M059J (cell line): ENCODE measurements at regions not wholly inside any gene's neighbourhood (a gene's known extent, or its start where the extent isn't known, plus 50 kb on each side); places are given as distances from the start of the nearest gene placed in this dataset.
"Not testable (repeated sequence)": the region's sequence is repeated elsewhere in the genome, so short reads cannot be mapped to it uniquely, and the experiment has no call there.

ENCODE experiments used
- DNase-seq: peaks from one replicate; pipeline ENCODE4 v3.0.0-alpha.2; 2012; ENCODE audit warnings: low read depth

- peak; percentile 93 for DNase-seq
Measured at GRCh38 chr18:60064271-60064670, 164.5 kb downstream of the PMAIP1 start.

DNA sequence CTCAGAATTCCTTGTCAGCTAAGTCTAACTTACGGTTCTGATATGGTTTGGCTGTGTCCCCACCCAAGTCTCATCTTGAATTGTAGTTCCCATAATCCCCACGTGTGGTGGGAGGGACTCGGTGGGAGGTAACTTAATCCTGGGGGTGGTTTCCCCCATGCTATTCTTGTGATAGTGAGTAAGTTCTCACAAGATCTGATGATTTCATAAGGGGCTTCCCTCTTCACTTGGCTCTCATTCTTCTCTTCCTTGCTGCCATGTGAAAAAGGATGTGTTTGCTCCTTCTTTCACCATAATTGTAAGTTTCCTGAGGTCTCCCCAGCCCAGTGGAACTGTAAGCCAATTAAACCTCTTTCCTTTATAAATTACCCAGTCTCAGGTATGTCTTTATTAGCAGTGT is 163.0 kb downstream of the PMAIP1 start:
- not testable (repeated sequence) for DNase-seq

GRCh38 chr18:60062396-60062795 is 162.6 kb downstream of the PMAIP1 start:
- no peak for DNase-seq

DNA sequence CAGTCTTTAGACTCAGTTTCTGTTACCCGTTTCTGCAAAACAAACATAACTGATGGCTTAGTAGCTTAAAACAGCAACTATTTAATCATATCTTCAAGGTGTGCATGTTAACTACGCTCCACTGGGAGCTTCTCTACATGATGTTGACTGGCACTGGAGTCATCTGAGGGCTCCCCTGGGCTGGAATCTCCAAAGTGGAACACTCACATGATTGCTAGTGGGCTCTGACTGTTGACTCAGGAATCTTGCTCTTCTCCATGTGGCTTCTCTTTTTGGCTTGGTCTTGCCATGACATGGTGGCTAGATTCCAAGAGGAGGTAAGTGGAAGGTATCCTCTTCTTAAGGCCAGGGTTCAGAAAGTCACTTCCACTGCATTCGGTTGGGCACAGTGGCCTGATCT is 160.8 kb downstream of the PMAIP1 start:
- DNase-seq: peak; percentile 90

DNA sequence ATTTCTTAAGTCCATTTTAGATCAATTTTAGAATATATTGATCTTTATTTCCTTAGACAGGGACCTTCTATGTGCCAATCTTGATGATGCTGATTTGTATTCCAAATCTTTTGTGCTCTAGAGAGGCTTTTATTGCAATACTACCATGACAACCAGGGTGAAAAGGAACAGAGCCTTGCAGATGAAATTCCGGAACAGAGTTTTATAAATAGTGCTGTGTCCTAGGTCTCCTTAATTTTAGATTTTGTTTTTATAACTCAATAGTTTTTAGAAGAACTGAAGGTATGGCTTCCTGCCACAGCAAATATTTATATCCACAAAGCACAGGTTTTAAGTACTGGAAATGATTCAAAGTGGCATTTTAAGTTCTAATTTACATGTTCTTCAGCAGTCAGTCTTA is 160.2 kb downstream of the PMAIP1 start:
- no peak for DNase-seq

DNA sequence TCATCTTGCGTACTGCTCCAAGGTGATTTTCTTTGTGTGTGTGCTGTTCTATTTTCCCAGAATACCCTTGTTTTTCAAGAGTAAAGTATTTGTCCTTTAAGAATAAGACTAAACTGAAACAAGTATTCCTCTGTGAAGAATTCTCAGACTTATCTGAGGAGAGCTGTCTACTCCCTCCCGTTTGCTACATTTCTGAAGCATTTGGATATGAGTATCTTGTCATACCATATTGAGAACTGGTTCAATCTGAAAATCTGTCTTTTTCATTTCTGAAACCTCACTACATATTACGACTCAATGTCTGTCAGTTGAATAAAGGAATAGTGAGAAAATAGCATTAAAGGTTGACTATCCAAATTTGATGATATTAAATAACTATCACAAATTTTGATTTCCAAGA is 159.4 kb downstream of the PMAIP1 start:
- DNase-seq: no peak

GRCh38 chr18:60053747-60054304 is 154.0 kb downstream of the PMAIP1 start:
- DNase-seq: peak; percentile 100

DNA sequence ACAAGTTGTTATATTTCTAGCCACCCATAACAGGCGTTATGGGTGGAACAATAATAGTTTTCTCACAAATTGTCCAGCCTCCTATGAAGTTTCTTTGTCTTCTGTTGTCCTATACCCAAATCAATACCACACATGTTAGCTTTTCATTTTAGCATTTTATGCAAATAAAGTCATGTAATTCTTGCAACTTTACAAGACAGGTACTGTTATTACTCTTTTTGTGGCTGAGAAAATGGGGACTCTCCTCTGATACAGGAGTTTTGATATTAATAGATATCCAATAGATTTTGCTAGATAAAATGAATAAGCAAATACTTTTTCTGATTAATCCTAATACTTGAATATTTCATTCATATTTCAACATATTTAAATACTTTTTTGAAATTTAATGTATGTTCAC is 151.0 kb downstream of the PMAIP1 start:
- DNase-seq: no peak

- no peak for DNase-seq
Measured at GRCh38 chr18:60049172-60049571, 149.4 kb downstream of the PMAIP1 start.

DNA sequence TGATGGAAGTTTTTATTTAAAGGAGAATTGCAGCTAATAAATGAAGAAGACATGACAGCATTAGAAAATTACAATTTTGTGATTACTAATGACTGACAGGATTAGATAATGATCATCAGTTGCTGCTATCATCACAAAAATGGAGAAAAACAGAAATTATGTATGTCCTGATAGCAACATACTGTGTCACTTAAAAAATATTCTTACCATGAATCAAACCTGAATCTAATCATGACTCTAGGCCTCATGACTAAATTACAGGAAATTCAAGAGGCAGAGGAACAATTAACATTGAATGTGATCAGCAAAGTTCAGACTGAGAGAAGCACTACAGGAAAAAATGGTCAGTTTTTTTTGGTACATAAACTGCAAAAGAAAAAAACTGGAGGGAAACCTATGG is 147.8 kb downstream of the PMAIP1 start:
- DNase-seq: peak; percentile 40

GRCh38 chr18:60044290-60045006 is 144.7 kb downstream of the PMAIP1 start:
- peak; percentile 83 for DNase-seq

GRCh38 chr18:60040971-60041370 is 141.2 kb downstream of the PMAIP1 start:
- no peak for DNase-seq

- no peak for DNase-seq
Measured at GRCh38 chr18:60038731-60039130, 138.9 kb downstream of the PMAIP1 start.

- no peak for DNase-seq
Measured at GRCh38 chr18:60027397-60027796, 127.6 kb downstream of the PMAIP1 start.

DNA sequence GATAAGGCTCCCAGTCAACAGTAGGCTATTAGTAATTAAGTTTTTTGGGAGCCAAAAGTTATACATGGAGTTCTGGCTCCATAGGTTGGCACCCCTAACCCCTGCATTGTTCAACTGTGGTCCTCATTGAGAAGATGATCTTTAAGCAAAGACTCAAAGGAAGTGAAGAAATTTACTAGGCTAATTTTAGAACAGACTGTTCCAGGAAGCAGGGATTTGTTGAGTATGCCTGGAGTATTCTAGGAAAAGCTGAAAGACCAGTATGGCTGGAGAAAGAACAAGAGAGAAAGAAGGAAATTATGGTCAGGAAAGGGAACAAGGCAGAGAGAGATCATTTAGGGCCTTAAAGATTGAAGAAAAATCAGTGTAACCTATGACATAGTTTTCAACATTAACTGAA is 125.1 kb downstream of the PMAIP1 start:
- DNase-seq: no peak

GRCh38 chr18:60024345-60024744 is 124.5 kb downstream of the PMAIP1 start:
- DNase-seq: no peak

DNA sequence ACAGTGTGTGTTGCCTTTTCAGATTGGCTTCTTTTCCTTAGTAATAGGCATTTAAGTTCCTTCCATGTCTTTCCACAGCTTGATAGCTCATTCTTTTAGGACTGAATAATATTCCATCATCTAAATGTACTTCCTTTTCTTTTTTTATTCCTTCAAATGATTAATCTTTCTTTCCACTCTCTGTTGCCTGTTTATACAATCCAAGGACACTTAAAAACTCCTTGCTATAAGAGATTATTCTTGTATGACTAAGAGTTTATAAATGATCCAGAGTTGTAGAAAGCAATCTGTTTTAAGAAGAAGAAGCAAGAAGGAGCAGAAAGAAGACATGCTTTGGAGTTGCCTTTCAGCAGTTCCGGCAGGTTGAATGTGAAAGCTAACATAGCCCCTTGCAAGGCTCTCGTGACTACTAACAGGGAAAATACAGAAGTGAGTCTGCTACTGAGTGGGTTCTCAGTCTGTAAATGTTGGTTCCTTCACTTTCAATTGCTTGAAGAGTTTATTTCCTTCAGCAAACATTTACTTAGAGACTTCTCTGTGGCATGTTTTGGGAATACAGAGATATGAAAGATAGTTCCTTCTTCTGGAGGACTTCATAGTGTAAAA is 123.0 kb downstream of the PMAIP1 start:
- peak; percentile 27 for DNase-seq

- DNase-seq: no peak
Measured at GRCh38 chr18:60021556-60021955, 121.8 kb downstream of the PMAIP1 start.

- peak; percentile 49 for DNase-seq
Measured at GRCh38 chr18:60020107-60020925, 120.5 kb downstream of the PMAIP1 start.

- DNase-seq: peak; percentile 92
Measured at GRCh38 chr18:60019463-60019840, 119.7 kb downstream of the PMAIP1 start.

DNA sequence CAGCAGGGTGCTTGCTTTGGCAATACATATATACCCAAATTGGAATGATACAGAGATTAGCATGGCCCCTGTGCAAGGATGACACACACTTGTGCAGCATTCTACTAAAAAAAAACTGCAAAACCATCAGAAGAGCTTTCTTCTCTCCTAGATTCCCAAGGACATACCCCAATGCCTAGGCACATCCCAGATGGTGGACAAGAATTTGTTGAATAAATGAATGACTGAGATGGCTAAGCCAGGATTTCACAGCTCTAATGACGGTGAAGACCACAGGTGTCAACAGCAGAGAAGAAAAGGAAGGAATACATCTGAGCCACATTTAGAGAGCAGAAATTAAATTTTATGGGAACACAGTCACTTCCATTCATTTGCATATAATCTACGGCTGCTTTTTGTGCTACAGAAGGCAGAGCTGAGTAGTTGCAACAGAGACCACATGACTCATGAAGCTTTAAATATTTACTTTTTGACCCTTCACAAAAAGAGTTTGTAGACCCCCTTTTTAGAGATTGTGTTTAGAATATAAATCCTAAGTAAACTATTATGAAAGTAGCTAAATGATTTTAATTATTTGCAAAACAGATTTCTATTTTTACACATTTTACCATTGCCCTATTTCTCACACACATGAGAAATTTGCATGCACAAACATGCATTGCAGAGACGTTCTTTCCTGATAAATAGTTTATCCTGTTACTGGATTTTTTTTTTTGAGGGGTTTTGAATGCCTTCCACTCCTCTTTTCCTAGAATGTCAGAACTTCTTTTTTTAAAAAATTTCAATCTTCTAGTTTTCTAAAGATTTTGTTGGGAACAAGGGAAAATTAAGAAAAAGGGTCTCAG is 119.0 kb downstream of the PMAIP1 start:
- DNase-seq: peak; percentile 68

- DNase-seq: not testable (repeated sequence)
Measured at GRCh38 chr18:60018134-60018533, 118.3 kb downstream of the PMAIP1 start.
